ENCODE measurements at regions not wholly inside any gene's neighbourhood (a gene's known extent, or its start where the extent isn't known, plus 50 kb on each side); places are given as distances from the start of the nearest gene placed in this dataset.

DNA sequence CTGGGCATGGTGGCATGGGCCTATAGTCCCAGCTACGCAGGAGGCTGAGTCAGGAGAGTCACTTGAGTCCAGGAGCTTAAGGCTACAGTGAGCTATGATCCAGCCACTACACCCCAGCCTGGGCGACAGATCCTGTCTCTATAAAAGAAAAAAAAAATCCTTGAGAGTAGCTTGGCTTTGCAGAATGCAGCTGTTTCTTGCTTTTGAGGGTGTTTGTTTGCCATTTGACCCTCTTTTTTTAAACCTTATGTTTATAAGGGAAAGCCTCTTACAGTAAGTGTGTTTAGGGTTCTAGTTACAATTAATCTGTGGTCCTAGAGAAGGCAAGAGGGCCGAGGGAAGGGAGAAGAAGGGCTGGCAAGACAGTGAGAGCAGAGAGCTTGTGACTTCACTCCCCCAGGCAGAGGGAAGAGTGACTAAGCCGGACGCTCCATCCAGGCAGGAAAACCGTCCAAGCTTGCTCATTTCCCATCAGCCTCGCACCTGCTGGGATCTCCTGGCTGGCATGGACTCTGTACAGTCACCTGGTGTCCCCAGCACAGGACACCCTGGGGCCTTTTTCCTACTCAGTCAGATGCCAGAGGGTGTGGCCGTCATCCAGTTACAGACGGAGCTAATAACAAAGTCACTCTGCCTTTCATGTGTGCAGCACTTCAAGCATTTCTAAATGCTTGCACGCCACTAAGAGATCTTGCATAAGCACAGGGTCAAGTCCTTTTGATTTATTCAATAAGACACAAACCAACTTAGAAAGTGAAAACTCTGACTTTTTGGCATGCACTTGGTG is 55.5 kb upstream of the PSEN2 start:
- TF ChIP-seq, protein P1, sequence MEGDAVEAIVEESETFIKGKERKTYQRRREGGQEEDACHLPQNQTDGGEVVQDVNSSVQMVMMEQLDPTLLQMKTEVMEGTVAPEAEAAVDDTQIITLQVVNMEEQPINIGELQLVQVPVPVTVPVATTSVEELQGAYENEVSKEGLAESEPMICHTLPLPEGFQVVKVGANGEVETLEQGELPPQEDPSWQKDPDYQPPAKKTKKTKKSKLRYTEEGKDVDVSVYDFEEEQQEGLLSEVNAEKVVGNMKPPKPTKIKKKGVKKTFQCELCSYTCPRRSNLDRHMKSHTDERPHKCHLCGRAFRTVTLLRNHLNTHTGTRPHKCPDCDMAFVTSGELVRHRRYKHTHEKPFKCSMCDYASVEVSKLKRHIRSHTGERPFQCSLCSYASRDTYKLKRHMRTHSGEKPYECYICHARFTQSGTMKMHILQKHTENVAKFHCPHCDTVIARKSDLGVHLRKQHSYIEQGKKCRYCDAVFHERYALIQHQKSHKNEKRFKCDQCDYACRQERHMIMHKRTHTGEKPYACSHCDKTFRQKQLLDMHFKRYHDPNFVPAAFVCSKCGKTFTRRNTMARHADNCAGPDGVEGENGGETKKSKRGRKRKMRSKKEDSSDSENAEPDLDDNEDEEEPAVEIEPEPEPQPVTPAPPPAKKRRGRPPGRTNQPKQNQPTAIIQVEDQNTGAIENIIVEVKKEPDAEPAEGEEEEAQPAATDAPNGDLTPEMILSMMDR (IDR thresholded peaks at IDR 0.05; ENCODE audit: low read depth, low read length, missing input control): no peak
- TF ChIP-seq RAD21 (IDR thresholded peaks at IDR 0.05) (no peak), EGR1 (IDR thresholded peaks at IDR 0.05; ENCODE audit: low read depth in 2 of 2) (no peak), RXRA (IDR thresholded peaks at IDR 0.05) (no peak), YY1 (IDR thresholded peaks at IDR 0.05) (no peak), HNF4G (IDR thresholded peaks at IDR 0.05) (no peak), TAF1 (conservative IDR thresholded peaks at IDR 0.05) (no peak)

Measured in liver (tissue), 3 donors.